ENCODE measurements at regions not wholly inside any gene's neighbourhood (a gene's known extent, or its start where the extent isn't known, plus 50 kb on each side); places are given as distances from the start of the nearest gene placed in this dataset.
A peak's percentile ranks its signal among the peaks of the same experiment; 100 is the strongest.

DNA sequence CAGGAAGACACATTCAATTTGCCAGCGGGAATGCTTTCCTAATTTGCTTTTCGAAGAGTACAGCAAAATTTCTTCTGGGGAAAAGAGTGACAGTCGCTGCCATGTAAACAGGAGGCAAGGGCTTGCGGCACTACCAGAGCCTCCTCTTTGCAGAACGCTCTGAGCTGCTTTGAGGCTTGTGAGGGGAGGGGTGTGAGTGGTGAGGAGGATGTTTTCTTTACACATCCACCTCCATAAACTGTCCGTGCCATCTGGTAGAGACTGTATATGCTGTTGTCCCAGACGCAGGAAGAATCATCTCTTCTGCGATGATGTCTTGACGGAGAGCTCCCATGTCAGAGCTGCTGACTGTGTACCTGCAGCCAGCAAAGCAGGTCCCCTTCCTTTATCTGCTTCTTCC lies 138.0 kb downstream of the SOCS6 start:
- Histone ChIP-seq H3K27ac (no peak overlapping the region), H3K4me3 (no peak overlapping the region)
- TF ChIP-seq, protein P1, sequence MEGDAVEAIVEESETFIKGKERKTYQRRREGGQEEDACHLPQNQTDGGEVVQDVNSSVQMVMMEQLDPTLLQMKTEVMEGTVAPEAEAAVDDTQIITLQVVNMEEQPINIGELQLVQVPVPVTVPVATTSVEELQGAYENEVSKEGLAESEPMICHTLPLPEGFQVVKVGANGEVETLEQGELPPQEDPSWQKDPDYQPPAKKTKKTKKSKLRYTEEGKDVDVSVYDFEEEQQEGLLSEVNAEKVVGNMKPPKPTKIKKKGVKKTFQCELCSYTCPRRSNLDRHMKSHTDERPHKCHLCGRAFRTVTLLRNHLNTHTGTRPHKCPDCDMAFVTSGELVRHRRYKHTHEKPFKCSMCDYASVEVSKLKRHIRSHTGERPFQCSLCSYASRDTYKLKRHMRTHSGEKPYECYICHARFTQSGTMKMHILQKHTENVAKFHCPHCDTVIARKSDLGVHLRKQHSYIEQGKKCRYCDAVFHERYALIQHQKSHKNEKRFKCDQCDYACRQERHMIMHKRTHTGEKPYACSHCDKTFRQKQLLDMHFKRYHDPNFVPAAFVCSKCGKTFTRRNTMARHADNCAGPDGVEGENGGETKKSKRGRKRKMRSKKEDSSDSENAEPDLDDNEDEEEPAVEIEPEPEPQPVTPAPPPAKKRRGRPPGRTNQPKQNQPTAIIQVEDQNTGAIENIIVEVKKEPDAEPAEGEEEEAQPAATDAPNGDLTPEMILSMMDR (IDR thresholded peaks at IDR 0.05): no peak
- no peak for DNase-seq (ENCODE audit: low spot score)

DNA sequence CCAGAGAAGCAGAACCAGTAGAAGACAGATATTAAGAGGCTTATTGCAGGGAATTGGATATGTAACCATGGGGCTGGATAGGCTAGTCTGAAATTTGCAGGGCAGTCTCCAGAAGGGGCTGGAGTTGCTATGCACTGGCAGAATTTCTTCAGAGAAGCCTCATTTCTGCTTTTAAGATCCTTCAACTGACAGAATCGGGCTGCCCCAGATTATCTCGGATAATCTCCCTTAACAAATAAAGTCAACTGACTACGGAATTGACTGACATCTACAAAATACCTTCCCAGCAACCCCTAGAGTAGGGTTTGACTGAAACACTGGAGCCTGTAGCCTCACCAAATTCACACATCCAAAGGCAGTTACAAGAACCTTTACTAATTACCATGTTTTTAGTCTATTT lies 136.4 kb downstream of the SOCS6 start:
- TF ChIP-seq, protein P1 (IDR thresholded peaks at IDR 0.05): no peak
- no peak overlapping the region for H3K4me3 ChIP-seq
- DNase-seq (ENCODE audit: low spot score): no peak
- no peak overlapping the region for H3K27ac ChIP-seq

DNA sequence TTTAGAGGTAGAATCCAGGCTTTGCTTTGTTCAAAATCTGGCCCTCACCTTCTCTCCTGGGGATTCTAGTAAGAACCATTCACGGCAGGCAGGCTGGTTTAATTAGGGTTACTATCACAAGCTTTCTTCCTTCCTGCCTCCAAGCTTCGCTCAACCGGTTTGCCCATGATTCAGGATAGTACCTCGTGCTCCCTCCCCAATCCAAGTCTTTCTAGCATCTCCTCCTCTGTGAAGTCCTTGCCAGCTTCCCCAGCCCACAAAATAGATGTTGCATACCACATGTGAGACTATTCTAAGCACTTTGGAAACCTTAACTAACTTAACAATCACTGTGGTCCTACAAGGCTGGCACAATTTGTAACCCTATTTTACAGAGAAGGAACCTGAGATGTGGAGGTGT lies 135.1 kb downstream of the SOCS6 start:
- Histone ChIP-seq H3K27ac (no peak overlapping the region), H3K4me3 (no peak overlapping the region)
- TF ChIP-seq, protein P1 (IDR thresholded peaks at IDR 0.05): no peak
- DNase-seq (ENCODE audit: low spot score): no peak

DNA sequence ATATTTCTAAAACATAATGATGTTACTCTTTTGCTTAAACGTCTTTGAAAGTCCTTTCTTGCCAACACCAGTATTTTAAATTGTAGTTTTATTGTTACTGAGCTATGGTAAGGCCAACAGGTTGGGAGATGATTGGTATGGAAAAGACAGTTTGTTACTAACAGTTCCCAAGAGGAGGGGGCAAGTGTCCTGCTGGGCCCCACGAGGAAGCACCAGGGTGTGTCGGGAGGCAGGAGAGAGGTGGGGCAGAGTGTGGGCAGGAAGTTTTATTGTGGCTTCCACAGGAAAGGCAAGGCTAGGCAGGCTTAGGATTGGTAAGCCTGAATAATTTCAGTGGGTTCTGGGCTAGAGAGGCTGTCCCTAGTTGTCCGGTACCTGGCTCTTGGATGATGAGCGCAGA lies 134.3 kb downstream of the SOCS6 start:
- peak overlapping the region in 1 of 2 donors; percentile 24 for H3K27ac ChIP-seq
- DNase-seq (ENCODE audit: low spot score): no peak
- H3K4me3 ChIP-seq: no peak overlapping the region
- TF ChIP-seq, protein P1 (IDR thresholded peaks at IDR 0.05): no peak

DNA sequence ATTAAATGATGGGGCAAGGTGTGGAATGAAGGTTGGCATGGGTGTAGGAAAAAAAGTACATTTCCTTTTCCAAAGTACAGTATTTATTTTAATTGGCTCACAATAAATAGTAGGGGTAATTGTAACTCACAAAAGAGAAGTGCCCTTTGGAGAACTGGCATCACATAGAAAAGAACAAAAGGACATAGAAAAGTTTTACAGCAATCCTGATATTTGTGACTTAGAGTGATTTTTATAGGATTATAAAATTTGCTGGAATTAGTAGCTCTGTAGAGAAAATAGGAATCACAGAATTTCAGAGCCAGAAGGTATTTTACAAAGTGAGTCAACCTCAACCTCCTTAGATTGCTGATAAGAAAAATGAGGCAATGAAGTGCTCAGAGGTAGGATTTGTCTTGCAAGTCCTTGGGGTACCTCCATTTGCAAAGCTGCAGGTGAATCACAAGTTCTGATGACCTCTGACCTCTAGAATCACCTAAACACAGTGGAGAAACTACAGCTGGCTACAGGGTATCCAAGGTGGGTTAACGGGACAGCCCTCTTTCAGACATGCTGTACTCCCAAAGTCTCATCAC lies 133.6 kb downstream of the SOCS6 start:
- H3K27ac ChIP-seq: peak overlapping the region in 1 of 2 donors; percentile 24
- TF ChIP-seq, protein P1 (IDR thresholded peaks at IDR 0.05): no peak
- no peak overlapping the region for H3K4me3 ChIP-seq
- DNase-seq (ENCODE audit: low spot score): no peak

DNA sequence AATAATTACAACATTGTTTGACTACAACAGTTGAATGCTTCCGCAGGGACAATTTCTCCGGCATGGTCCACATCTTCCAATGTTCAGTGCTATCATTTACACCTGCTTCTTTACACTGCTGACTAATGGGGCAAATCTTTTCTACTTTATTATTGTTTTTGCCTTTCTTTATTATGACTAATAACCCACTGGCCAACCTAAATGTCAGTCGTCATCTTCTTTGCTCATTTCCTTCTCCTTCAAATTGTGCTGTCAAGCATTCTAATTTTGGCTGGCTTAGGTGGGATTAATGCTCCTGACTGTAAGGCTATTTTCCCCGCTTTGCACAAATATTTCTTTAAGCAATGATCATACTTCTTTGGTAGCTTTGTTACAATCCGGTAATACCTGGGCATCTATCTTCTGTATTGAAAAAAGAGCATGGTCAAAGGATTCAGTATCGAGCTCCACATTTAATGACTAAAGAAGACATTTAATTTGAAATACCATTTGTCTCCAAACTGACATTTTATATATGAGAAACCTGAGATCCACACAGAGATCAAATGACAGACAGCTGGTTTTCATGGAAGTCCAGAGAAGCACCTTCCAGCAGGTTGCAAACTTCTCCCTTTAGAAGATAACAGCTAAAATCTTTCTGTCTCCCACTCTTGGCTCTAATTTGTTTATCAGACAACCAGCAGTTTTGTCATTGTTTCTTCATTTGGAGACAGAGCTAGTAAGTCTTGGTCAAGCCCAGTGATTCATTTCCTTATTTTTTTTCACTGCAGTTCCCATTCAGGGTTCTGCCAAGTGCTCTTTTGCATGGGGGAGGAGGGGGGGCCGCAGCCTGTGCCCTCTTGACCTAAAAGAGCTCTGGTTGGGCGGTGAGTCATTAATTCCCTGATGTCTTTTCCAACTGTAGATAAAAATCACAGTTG lies 132.9 kb downstream of the SOCS6 start:
- TF ChIP-seq, protein P1 (IDR thresholded peaks at IDR 0.05): no peak
- Histone ChIP-seq H3K4me3 (no peak overlapping the region), H3K27ac (peak overlapping the region in 1 of 2 donors; percentile 56)
- peak; percentile 83 for DNase-seq (ENCODE audit: low spot score)
